MCF 10A (cell line): ENCODE measurements at regions not wholly inside any gene's neighbourhood (a gene's known extent, or its start where the extent isn't known, plus 50 kb on each side); places are given as distances from the start of the nearest gene placed in this dataset.

Source experiments
- BruUV-seq: library from RNA; stranded (reverse); fragments of 400-500 nt; replicated peaks from 2 replicates; lab custom pipeline; 2021; lab: Mats Ljungman, UMichigan
- CTCF ChIA-PET: fragments of 300-600 bp; sonication (Branson Sonifier 250); formaldehyde crosslinking; extraction: SDS; loops from one replicate; lab custom pipeline; 2021; ENCODE audit warnings: antibody characterized with exemption, inconsistent platforms; lab: Yijun Ruan, JAX
- POLR2A ChIA-PET: fragments of 300-600, 350-650 bp; sonication (Branson Sonifier 250); formaldehyde crosslinking; extraction: SDS; loops from one replicate; lab custom pipeline; 2020; ENCODE audit warnings: antibody characterized with exemption, inconsistent platforms; lab: Yijun Ruan, JAX
- DNase-seq: peaks from one replicate; pipeline ENCODE4 v3.0.0-alpha.2; 2018; ENCODE audit not compliant: unreplicated experiment
- H3K27ac Mint-ChIP-seq: one replicate; pipeline ENCODE4 v1.8.0; 2022; ENCODE audit warnings: mild to moderate bottlenecking, low read depth, mixed read lengths; ENCODE audit not compliant: unreplicated experiment
- H3K27me3 Mint-ChIP-seq: one replicate; pipeline ENCODE4 v1.8.0; 2022; ENCODE audit warnings: mixed read lengths; ENCODE audit not compliant: insufficient read depth, unreplicated experiment
- H3K36me3 Mint-ChIP-seq: one replicate; pipeline ENCODE4 v1.8.0; 2022; ENCODE audit warnings: mild to moderate bottlenecking, moderate library complexity, mixed read lengths; ENCODE audit not compliant: insufficient read depth, unreplicated experiment
- H3K4me1 Mint-ChIP-seq: one replicate; pipeline ENCODE4 v1.8.0; 2022; ENCODE audit warnings: mixed read lengths; ENCODE audit not compliant: insufficient read depth, unreplicated experiment
- H3K4me3 Mint-ChIP-seq: one replicate; pipeline ENCODE4 v1.8.0; 2022; ENCODE audit warnings: mild to moderate bottlenecking, moderate library complexity, mixed read lengths; ENCODE audit not compliant: unreplicated experiment
- H3K9me3 Mint-ChIP-seq: one replicate; pipeline ENCODE4 v1.8.0; 2022; ENCODE audit warnings: mixed read lengths; ENCODE audit not compliant: unreplicated experiment
- CTCF ChIP-seq: fragments of 200-600 bp; IDR thresholded peaks from one replicate; pipeline ENCODE4 v1.8.0; 2022; ENCODE audit warnings: antibody characterized with exemption, mild to moderate bottlenecking; ENCODE audit not compliant: unreplicated experiment
- intact Hi-C: fragments of 100-400 bp; cut with micrococcal nuclease; formaldehyde crosslinking; loops from 2 replicates; pipeline ENCODE4 v1.14.1; 2022

GRCh38 chr3:82088749-82089148 is 327.3 kb upstream of the GBE1 start:
- no peaks in the 10 kb centered on the region for H3K9me3 Mint-ChIP-seq
- ChIA-PET CTCF (no interaction called here), POLR2A (interaction anchor here (1.3 kb wide), 1 partner anchor 11 kb away, joined by 4 read pairs; no protein-coding TSS in a partner anchor)
- no peak for TF ChIP-seq CTCF
- intact Hi-C loops: no loop called here
- H3K27me3 Mint-ChIP-seq: no peaks in the 10 kb centered on the region
- no peaks in the 10 kb centered on the region for H3K36me3 Mint-ChIP-seq
- H3K4me1 Mint-ChIP-seq: peaks cover 7% of the 10 kb centered on the region
- H3K27ac Mint-ChIP-seq: peak overlapping the region; percentile 80
- no peak overlapping the region for H3K4me3 Mint-ChIP-seq
- no peak for DNase-seq
- BruUV-seq: no TSS peak

GRCh38 chr3:82087958-82088357 is 326.5 kb upstream of the GBE1 start:
- H3K27me3 Mint-ChIP-seq: no peaks in the 10 kb centered on the region
- ChIA-PET CTCF (interaction anchor here (0.7 kb wide), 1 partner anchor 178 kb away, joined by 3 read pairs; no protein-coding TSS in a partner anchor), POLR2A (interaction anchor here (0.6 kb wide), 1 partner anchor 21 kb away, joined by 4 read pairs; no protein-coding TSS in a partner anchor)
- H3K4me3 Mint-ChIP-seq: no peak overlapping the region
- H3K36me3 Mint-ChIP-seq: no peaks in the 10 kb centered on the region
- intact Hi-C loops: no loop called here
- H3K9me3 Mint-ChIP-seq: no peaks in the 10 kb centered on the region
- DNase-seq: peak; percentile 72
- TF ChIP-seq CTCF: no peak
- H3K4me1 Mint-ChIP-seq: peaks cover 7% of the 10 kb centered on the region
- no TSS peak for BruUV-seq
- peak overlapping the region; percentile 80 for H3K27ac Mint-ChIP-seq

- Mint-ChIP-seq H3K27me3 (no peaks in the 10 kb centered on the region), H3K9me3 (no peaks in the 10 kb centered on the region), H3K4me1 (peaks cover 13% of the 10 kb centered on the region), H3K36me3 (no peaks in the 10 kb centered on the region), H3K27ac (no peak overlapping the region), H3K4me3 (no peak overlapping the region)
- TF ChIP-seq CTCF: no peak
- no TSS peak for BruUV-seq
- intact Hi-C loops: no loop called here
- ChIA-PET CTCF (interaction anchor here (1.5 to 2.4 kb wide), 2 partner anchors 47 to 175 kb away, joined by 3 to 11 read pairs; no protein-coding TSS in a partner anchor), POLR2A (no interaction called here)
- DNase-seq: no peak
Observed at GRCh38 chr3:82085851-82086475, 324.5 kb upstream of the GBE1 start.

GRCh38 chr3:82085356-82085755 is 323.9 kb upstream of the GBE1 start:
- no peak for DNase-seq
- no peaks in the 10 kb centered on the region for H3K27me3 Mint-ChIP-seq
- H3K4me1 Mint-ChIP-seq: peaks cover 13% of the 10 kb centered on the region
- no peak for TF ChIP-seq CTCF
- H3K4me3 Mint-ChIP-seq: no peak overlapping the region
- BruUV-seq: no TSS peak
- POLR2A ChIA-PET: no interaction called here
- no peaks in the 10 kb centered on the region for H3K9me3 Mint-ChIP-seq
- intact Hi-C loops: no loop called here
- no peak overlapping the region for H3K27ac Mint-ChIP-seq
- CTCF ChIA-PET: interaction anchor here (1.5 to 2.4 kb wide), 2 partner anchors 48 to 174 kb away, joined by 3 to 11 read pairs; no protein-coding TSS in a partner anchor
- H3K36me3 Mint-ChIP-seq: no peaks in the 10 kb centered on the region
